Hypothalamus (tissue), 51 donors: ENCODE measurements at regions not wholly inside any gene's neighbourhood (a gene's known extent, or its start where the extent isn't known, plus 50 kb on each side); places are given as distances from the start of the nearest gene placed in this dataset.
"Not testable (repeated sequence)": the region's sequence is repeated elsewhere in the genome, so short reads cannot be mapped to it uniquely, and the experiment has no call there.

Experiments used
- DNase-seq, 51 donors: peaks; one replicate each; lab custom pipeline; 2025; lab: John Stamatoyannopoulos, UW

GRCh38 chr7:112939574-112940313 lies 146.9 kb downstream of the GPR85 start:
- peak; percentile 85 to 100 (median 99) for DNase-seq

GRCh38 chr7:112938863-112939573 lies 147.6 kb downstream of the GPR85 start:
- peak in 32 of 51 donors; percentile 7 to 74 (median 40) for DNase-seq

DNA sequence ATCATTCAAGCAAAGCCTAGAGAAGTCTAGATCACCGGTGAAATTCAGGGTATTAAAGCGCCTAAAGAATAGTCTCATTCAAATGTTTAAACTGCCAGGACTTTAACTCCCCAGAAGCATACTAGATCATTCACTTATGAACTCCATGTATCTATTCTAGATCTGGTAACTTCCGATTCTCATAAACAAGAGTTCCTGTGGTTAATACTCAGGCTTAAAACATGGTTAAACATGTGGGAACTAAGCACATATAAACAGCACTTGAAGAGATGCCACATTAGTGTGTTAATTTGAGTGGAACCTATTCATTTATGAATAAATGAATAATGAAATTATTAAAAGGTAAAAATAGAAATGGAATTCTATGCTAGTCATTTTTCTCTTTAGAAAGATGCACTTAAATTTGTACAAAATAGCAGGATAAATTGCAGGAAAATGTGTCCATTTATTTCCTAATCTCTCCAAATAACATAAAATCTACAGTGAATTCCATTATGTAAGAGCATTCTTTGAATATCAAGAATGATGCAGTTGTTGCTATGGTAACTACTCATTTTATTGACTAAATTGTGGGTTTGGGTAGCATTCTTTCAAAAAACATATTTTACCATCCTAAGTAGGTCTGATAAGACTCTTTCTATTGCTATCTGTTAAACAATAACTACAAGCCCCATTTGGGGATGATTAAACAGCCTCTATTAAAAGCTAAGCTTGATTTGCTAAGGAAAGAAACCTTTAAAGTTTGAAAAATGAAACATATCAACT lies 147.6 kb upstream of the TMEM168 start:
- DNase-seq, result no peak

GRCh38 chr7:112933598-112933997 lies 143.4 kb upstream of the TMEM168 start:
- no peak for DNase-seq

DNA sequence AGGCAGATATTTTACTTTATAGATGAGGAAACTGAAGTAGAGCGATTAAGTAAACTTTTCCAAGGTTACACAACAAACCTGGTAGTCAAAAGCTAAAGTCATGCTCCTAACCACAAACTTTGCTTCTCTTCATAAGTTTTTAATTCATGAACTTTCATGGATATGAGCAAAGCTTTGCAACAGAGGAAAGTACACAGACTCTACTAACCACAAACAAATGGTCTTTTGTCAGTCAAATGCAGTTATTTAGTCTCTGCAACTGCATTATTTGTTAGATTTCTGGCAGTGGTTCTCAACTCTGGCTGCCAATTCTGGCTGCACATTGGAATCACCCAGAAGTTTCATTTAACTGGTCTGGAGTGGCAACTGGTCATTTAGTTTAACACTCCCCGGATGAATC lies 140.6 kb upstream of the TMEM168 start:
- DNase-seq, result peak in 18 of 51 donors; percentile 3 to 64 (median 13)

DNA sequence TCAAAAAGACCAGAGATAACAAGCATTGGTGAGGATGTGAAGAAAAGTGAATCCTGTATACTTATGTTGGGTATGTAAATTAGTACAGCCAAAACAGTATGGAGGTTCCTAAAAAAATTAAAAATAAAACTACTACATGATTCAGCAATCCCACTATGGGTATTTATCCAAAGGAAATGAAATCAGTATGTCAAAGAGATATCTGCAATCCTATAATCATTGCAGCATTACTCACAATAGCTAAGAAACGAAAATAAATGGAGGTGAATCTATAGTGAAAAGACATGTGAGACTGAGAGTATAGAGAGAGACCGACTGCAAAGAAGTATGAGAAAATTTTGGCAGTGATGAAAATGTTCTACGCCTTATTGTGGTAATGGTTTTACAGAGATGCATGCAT lies 139.2 kb upstream of the TMEM168 start:
- DNase-seq, result no peak

GRCh38 chr7:112926018-112926417 lies 135.8 kb upstream of the TMEM168 start:
- no peak for DNase-seq

- DNase-seq, result not testable (repeated sequence)
Measured at GRCh38 chr7:112922546-112922945, 132.4 kb upstream of the TMEM168 start.

GRCh38 chr7:112916431-112916830 lies 126.2 kb upstream of the TMEM168 start:
- not testable (repeated sequence) for DNase-seq

GRCh38 chr7:112908086-112908485 lies 117.9 kb upstream of the TMEM168 start:
- no peak for DNase-seq

GRCh38 chr7:112907658-112908057 lies 117.5 kb upstream of the TMEM168 start:
- DNase-seq, result no peak

DNA sequence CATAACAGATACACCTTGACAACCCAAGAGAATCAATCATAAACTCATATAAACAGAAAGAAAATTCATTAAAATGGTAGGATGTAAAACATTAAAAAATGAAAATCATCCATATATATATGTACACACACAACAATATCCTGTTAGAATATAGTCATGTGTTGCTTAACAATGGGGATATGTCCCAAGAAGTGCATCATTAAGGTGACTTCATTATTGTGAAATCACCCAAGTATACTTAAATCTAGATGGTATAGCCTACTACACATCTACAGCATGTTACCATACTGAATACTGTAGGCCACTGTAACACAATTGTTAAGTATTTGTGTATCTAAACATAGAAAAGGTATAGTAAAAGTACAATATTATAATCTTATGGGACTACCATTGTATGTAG lies 115.8 kb upstream of the TMEM168 start:
- no peak for DNase-seq

- no peak for DNase-seq
Measured at GRCh38 chr7:112905413-112905812, 115.2 kb upstream of the TMEM168 start.

DNA sequence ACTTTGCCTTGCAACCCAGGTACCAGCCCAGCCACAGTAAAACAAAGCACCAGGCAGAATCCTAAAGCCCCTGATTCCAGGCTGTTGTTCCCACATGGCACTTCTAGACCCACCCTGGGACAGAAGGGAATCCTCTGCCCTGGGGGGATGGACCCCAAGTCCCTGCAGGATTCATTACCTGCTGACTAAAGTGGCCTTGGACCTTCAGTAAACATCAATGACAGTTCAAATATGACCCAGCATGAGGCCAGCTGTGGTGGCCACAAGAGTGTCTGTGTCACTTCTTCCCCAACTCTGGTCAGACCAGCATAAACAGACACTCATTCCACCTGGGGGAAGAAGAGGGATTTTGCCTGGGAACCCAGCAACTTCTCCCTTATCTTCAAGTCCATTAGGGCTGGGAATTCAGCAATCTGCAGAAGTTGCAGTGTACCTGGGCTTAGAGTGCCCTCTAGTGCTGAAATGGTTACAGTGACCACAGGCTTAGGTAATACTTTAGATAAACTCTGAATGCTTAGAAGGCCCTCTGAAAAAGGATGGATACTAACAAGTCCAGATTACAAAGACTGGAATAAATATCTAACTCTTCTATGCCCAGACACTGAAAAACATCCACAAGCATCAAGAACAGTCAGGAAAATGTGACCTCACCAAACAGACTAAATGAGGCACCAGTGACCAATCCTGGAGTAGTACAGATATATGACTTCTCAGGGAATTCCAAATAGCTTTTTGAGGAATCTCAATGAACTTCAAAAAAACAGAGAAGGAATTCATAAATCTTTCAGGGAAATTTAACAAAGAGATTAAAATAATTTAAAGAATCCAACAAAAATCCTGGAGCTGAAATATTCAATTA lies 108.5 kb upstream of the TMEM168 start:
- peak in 3 of 51 donors; percentile 3 to 15 (median 5) for DNase-seq

GRCh38 chr7:112897839-112898431 lies 107.7 kb upstream of the TMEM168 start:
- no peak for DNase-seq

GRCh38 chr7:112896026-112896601 lies 105.9 kb upstream of the TMEM168 start:
- no peak for DNase-seq

DNA sequence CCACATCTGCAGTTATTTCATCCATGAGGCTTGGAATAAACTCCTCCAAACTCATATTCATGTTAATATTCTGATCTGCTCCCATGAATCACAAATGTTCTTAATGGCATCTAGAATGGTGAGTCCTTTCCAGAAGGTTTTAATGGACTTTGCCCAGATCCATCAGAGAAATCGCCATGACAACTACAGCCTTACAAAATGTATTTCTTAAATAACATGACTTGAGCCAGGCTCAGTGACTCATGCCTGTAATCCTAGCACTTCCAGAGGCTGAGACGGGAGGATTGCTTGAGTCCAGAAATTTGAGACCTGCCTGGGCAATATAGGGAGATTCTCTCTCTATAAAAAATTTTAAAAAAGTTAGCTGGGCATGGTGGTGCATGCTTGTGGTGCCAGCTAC lies 102.1 kb upstream of the TMEM168 start:
- DNase-seq, result no peak

- DNase-seq, result no peak
Measured at GRCh38 chr7:112891698-112892097, 101.5 kb upstream of the TMEM168 start.

DNA sequence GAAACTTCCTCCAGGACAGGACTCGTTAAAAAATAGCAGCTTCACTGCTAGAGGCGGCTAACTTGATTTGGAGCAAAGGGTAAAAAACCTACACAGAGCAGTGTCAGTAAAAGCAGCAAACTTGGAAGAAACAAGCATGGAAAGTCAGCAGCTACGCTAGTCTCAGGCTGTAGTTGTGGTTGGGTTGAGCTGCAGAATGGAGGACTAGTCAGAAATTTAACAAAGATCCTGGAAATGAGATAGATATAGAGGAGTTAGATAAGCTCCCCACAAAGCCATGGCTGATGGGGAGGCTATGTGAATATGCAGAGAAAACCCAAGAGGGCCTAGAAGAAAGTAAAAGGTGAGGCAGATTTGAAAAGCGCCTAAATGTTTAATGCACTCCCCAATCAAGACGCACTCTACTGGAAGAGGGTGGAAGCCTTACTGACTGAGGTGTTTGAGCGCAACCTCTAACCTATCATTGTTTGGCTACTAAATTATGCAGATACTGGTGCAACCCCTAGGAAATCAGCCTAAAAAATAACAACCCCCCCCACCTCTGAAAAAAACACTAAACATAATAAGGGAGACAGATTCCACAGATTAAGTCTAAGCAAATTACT lies 99.7 kb upstream of the TMEM168 start:
- no peak for DNase-seq
